HTR-8/SVneo (cell line): ENCODE measurements at regions not wholly inside any gene's neighbourhood (a gene's known extent, or its start where the extent isn't known, plus 50 kb on each side); places are given as distances from the start of the nearest gene placed in this dataset.
"Not testable (repeated sequence)": the region's sequence is repeated elsewhere in the genome, so short reads cannot be mapped to it uniquely, and the experiment has no call there.

Source experiments
- DNase-seq: peaks from one replicate; pipeline ENCODE4 v3.0.0; 2011; ENCODE audit warnings: low spot score, mixed read lengths; ENCODE audit not compliant: insufficient read length
- FAIRE-seq: peaks from 2 replicates; lab custom pipeline; 2011; peaks lifted over from hg19 to GRCh38; lab: Jason Lieb, UNC

- FAIRE-seq (no peak), DNase-seq (peak; percentile 45)
These were observed 196.1 kb downstream of the ALG10 start for GRCh38 chr12:34218193-34219045.

- no peak for FAIRE-seq
- no peak for DNase-seq
These were observed 196.9 kb downstream of the ALG10 start for GRCh38 chr12:34219046-34219770.

DNA sequence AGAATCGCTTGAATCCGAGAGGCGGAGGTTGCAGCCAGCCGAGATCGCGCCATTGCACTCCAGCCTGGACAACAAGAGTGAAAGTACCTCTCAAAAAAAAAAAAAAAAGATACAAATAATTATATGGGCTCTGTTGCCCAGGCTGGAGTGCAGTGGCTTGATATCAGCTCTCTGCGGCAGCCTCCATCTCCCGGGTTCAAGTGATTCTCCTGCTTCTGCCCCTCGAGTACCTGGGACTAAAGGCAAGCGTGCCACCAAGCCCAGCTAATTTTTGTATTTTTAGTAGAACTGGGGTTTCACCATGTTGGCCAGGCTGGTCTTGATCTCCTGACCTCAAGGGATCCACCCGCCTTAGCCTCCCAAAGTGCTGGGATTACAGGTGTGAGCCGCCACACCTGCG is 197.8 kb downstream of the ALG10 start:
- not testable (repeated sequence) for FAIRE-seq, DNase-seq

- DNase-seq, result no peak
- no peak for FAIRE-seq
These were observed 201.3 kb downstream of the ALG10 start for GRCh38 chr12:34223640-34224039.

GRCh38 chr12:34226044-34226443 is 203.7 kb downstream of the ALG10 start:
- peak; percentile 91 for FAIRE-seq
- not testable (repeated sequence) for DNase-seq

DNA sequence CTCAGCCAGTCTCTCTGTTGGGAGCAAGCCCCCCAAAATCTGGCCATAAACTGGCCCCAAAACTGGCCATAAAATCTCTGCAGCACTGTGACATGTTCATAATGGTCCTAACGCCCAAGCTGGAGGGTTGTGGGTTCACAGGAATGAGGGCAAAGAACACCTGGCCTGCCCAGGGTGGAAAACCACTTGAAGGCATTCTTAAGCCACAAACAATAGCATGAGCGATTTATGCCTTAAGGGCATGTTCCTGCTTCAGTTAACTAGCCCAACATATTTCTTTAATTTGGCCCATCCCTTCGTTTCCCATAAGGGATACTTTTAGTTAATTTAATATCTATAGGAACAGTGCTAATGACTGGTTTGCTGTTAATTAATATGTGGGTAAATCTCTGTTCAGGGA is 205.8 kb downstream of the ALG10 start:
- DNase-seq, FAIRE-seq: not testable (repeated sequence)

DNA sequence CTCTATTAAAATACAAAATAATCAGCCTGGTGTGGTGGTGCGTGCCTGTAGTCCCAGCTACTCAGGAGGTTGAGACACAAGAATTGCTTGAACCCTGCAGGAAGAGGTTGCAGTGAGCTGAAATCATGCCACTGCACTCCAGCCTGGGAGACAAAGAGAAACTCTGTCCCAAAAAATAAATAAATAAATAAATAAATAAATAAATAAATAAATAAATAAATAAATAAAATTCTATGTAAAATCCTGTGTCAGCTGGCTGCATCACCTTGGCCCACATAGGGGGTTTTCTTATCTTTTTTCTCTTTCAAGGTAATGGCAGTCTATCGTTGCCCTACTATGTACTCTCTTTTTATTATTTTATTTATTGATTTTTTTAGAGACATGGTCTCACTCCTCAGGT is 206.7 kb downstream of the ALG10 start:
- DNase-seq, FAIRE-seq: not testable (repeated sequence)

DNA sequence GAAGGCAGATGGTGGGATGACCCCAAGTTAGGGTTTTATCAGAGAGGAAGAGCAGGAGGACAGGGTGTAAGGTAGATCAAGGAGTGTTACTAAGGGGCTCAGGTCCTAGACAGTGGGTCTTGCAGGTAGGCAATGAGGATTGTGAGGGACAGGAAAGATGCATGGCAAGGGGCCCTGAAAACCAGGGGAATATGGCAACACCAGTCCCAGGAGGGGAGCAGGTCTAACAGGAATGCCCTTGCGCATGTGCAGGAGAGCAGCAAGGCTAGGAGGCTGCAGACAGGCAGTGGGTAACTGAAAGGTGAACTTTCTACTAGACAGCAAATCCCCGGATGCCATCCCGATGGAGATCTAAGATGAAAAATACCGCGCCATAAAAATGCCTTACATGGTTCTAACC is 211.3 kb downstream of the ALG10 start:
- no peak for FAIRE-seq

DNA sequence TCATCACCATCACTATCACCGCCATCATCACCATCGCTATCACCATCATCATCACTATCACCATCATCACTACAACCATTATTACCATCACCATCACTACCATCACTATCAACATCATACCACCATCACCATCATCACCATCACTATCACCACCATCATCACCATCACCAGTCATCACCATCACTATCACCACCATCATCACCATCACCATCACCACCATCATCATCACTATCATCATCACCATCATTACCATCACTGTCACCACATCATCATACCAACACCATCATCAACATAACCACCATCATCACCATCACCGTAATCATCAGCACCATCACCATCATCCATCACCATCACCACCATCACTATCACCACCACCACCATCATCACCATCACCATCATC is 213.8 kb downstream of the ALG10 start:
- FAIRE-seq (peak; percentile 100), DNase-seq (no peak)

More for the DNA sequence above, 211.3 kb downstream of the ALG10 start:
- no peak for DNase-seq

GRCh38 chr12:34244608-34245007 is 222.3 kb downstream of the ALG10 start:
- no peak for DNase-seq
- FAIRE-seq, result no peak

- DNase-seq (no peak), FAIRE-seq (no peak)
These were observed 227.0 kb downstream of the ALG10 start for GRCh38 chr12:34249271-34249670.

GRCh38 chr12:34251879-34252278 is 229.6 kb downstream of the ALG10 start:
- not testable (repeated sequence) for DNase-seq, FAIRE-seq

GRCh38 chr12:34253674-34254073 is 231.4 kb downstream of the ALG10 start:
- FAIRE-seq, result no peak

GRCh38 chr12:34257093-34257492 is 234.8 kb downstream of the ALG10 start:
- DNase-seq, result no peak
- no peak for FAIRE-seq

More at GRCh38 chr12:34253674-34254073, 231.4 kb downstream of the ALG10 start:
- DNase-seq, result no peak

GRCh38 chr12:34262140-34262539 is 239.8 kb downstream of the ALG10 start:
- not testable (repeated sequence) for DNase-seq, FAIRE-seq

GRCh38 chr12:34264110-34264509 is 241.8 kb downstream of the ALG10 start:
- FAIRE-seq, result peak; percentile 81
- DNase-seq, result no peak

GRCh38 chr12:34273703-34274102 is 251.4 kb downstream of the ALG10 start:
- FAIRE-seq, DNase-seq: not testable (repeated sequence)

DNA sequence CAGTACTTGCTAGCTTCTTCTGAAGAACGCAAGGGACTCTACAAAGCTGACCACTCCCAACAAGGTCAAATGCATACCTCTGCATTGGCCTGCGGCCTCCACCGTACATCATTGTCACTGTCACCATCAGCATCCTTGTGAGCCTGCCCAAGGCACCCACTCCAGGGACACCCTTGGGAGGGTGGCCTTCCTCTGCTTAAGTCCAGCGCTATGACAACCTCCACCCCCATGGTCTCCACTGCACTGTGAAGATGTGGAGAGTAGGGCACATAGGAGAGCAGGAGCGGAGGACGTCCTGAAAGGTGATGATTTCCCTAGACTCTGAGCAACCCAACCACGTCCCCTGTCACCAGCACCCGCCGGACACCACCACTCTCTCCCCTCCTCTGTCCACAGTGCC is 252.8 kb downstream of the ALG10 start:
- peak; percentile 60 for FAIRE-seq
- no peak for DNase-seq

- FAIRE-seq (no peak), DNase-seq (no peak)
These were observed 264.2 kb downstream of the ALG10 start for GRCh38 chr12:34286483-34286882.

DNA sequence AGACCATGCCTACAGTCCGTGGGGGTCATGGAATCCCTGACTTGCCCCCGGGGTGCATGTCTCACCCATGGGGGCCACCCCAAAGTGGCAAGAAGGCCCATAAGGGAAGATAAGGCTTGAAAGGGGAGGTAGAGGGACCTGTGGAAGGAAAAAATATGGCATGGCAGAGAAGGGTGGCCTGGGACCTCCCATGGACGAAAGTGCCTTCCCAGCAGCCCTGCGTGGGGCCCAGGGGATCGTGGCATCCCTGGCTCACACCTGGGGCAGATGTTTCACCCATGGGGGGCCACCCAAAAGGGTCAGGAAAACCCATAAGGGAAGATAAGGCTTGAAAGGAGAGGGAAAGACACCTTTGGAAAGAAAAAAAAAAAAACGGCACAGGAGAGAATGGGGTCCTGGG is 264.6 kb downstream of the ALG10 start:
- FAIRE-seq, result no peak

DNA sequence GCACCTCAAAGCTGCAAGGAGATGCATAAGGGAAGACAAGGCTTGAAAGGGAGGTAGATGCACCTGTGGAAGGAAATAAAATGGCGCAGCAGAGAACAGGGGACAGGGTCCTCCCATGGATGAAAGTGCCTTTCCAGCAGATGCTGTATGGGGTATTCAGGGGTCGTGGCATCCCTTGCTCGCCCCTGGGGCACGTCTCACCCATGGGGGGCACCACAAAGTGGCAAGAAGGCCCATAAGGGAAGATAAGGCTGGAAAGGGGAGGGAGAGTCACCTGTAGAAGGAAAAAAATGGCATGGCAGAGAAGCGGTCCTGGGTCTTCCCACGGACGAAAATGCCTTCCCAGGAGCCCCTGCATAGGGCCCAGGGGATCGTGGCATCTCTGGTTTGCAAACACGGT is 265.1 kb downstream of the ALG10 start:
- FAIRE-seq (no peak), DNase-seq (no peak)

More for the DNA sequence above, 264.6 kb downstream of the ALG10 start:
- no peak for DNase-seq
